ENCODE measurements at regions not wholly inside any gene's neighbourhood (a gene's known extent, or its start where the extent isn't known, plus 50 kb on each side); places are given as distances from the start of the nearest gene placed in this dataset.

GRCh38 chr11:20227631-20228030 is 67.4 kb upstream of the DBX1 start (continued):
- TF ChIP-seq ARID4B (CRISPR knock-in tag; IDR thresholded peaks at IDR 0.05; ENCODE audit: borderline replicate concordance): no peak
- no peak for TF ChIP-seq HMGA2 (CRISPR knock-in tag; IDR thresholded peaks at IDR 0.05)
- no peak for TF ChIP-seq SMAD3 (CRISPR knock-in tag; IDR thresholded peaks at IDR 0.05; ENCODE audit: borderline replicate concordance)

- H3K9me3 Mint-ChIP-seq: peaks cover 20% of the 10 kb centered on the region
- no peak overlapping the region for H3K27ac Mint-ChIP-seq
- no peaks in the 10 kb centered on the region for H3K36me3 Mint-ChIP-seq
- TF ChIP-seq EMX1 (CRISPR knock-in tag; IDR thresholded peaks at IDR 0.05): no peak
- no peak for TF ChIP-seq SP1 (CRISPR knock-in tag; conservative IDR thresholded peaks at IDR 0.05)
- TF ChIP-seq NR3C1 (CRISPR knock-in tag; conservative IDR thresholded peaks at IDR 0.05; ENCODE audit: low read depth): no peak
- TF ChIP-seq JUN (CRISPR knock-in tag; IDR thresholded peaks at IDR 0.05): no peak
- TF ChIP-seq ZSCAN18 (CRISPR knock-in tag; IDR thresholded peaks at IDR 0.05): no peak
- TF ChIP-seq STAT6 (CRISPR knock-in tag; conservative IDR thresholded peaks at IDR 0.05; ENCODE audit: low read depth): no peak
- TF ChIP-seq RORB (CRISPR knock-in tag; IDR thresholded peaks at IDR 0.05): no peak
- no peak for TF ChIP-seq ZNF232 (CRISPR knock-in tag; IDR thresholded peaks at IDR 0.05)
- no peak overlapping the region for H3K4me3 Mint-ChIP-seq
- peaks cover 49% of the 10 kb centered on the region for H3K27me3 Mint-ChIP-seq (ENCODE audit: low read depth)
- no peak for ATAC-seq
- ChIA-PET POLR2A (no interaction called here), CTCF (no interaction called here)
- no peak for DNase-seq (ENCODE audit: low spot score)
- H3K4me1 Mint-ChIP-seq: no peaks in the 10 kb centered on the region
Observed at GRCh38 chr11:20226933-20227332, 66.7 kb upstream of the DBX1 start.

GRCh38 chr11:20221566-20221965 is 61.3 kb upstream of the DBX1 start:
- H3K4me1 Mint-ChIP-seq: no peaks in the 10 kb centered on the region
- peaks cover 46% of the 10 kb centered on the region for H3K27me3 Mint-ChIP-seq (ENCODE audit: low read depth)
- ChIA-PET POLR2A (no interaction called here), CTCF (no interaction called here)
- no peak for ATAC-seq
- no peaks in the 10 kb centered on the region for H3K36me3 Mint-ChIP-seq
- no peak overlapping the region for H3K27ac Mint-ChIP-seq
- H3K4me3 Mint-ChIP-seq: no peak overlapping the region
- no peaks in the 10 kb centered on the region for H3K9me3 Mint-ChIP-seq
- no peak for DNase-seq (ENCODE audit: low spot score)
- TF ChIP-seq ZNF396 (CRISPR knock-in tag; IDR thresholded peaks at IDR 0.05; ENCODE audit: borderline replicate concordance) (no peak), ERG (CRISPR knock-in tag; IDR thresholded peaks at IDR 0.05) (no peak), ZNF232 (CRISPR knock-in tag; IDR thresholded peaks at IDR 0.05) (no peak), NR2C2 (CRISPR knock-in tag; IDR thresholded peaks at IDR 0.05) (no peak), NR1H2 (CRISPR knock-in tag; IDR thresholded peaks at IDR 0.05) (no peak), AR (CRISPR knock-in tag; IDR thresholded peaks at IDR 0.05) (no peak), HMGA2 (CRISPR knock-in tag; IDR thresholded peaks at IDR 0.05) (no peak), ATF1 (CRISPR knock-in tag; IDR thresholded peaks at IDR 0.05) (no peak), FOXK1 (CRISPR knock-in tag; IDR thresholded peaks at IDR 0.05) (no peak), NFATC4 (CRISPR knock-in tag; IDR thresholded peaks at IDR 0.05) (no peak), CREB1 (CRISPR knock-in tag; IDR thresholded peaks at IDR 0.05) (no peak), KAT7 (CRISPR knock-in tag; IDR thresholded peaks at IDR 0.05; ENCODE audit: borderline replicate concordance) (no peak), ZSCAN18 (CRISPR knock-in tag; IDR thresholded peaks at IDR 0.05) (no peak)

Measured in WTC11 (cell line).